NCI-H146 (cell line): ENCODE measurements at regions not wholly inside any gene's neighbourhood (a gene's known extent, or its start where the extent isn't known, plus 50 kb on each side); places are given as distances from the start of the nearest gene placed in this dataset.

Experiments
- DNase-seq: peaks from one replicate; lab custom pipeline; 2025; lab: John Stamatoyannopoulos, UW

DNA sequence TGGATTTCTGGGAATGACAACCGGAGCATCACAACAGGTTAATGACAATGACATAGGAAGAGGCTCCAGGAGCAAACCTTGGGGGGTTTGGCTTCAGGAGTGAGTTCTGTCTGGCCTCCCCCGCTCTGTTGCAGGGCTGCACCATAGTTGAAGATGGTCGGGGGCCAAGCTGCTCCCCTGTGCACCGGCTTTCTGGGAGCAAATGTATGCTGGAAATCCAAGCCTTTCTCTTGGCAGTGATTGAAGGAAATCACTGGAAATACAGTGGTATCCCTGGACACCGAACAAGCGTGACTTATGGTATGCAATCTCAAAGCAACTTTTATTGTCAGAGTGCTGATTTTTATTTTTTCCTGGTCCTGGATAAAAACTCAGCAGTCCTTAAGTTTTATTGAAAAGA, 251.9 kb upstream of the ZNF32 start:
- no peak for DNase-seq

GRCh38 chr10:43899224-43899959, 250.7 kb upstream of the ZNF32 start:
- DNase-seq: no peak

DNA sequence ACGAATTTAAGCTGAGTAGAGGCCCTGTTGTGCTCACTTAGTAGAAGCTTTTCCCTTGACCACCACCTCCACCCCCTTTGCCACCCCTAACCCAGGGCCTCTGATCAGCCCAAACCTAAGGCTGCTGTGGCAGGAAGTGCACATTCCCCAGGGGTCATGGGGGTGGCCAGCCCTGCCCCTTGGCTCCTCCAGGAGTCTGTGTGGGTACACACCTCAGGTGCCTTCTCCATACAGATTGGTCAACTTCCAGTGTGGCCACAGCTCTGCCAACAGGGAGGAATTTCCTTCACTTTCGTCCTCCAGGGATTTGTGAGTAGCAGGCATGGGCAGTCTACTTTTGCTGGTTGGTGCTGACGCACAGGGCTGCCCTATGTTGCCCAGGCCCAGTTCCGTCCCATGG, 249.9 kb upstream of the ZNF32 start:
- DNase-seq: no peak

DNA sequence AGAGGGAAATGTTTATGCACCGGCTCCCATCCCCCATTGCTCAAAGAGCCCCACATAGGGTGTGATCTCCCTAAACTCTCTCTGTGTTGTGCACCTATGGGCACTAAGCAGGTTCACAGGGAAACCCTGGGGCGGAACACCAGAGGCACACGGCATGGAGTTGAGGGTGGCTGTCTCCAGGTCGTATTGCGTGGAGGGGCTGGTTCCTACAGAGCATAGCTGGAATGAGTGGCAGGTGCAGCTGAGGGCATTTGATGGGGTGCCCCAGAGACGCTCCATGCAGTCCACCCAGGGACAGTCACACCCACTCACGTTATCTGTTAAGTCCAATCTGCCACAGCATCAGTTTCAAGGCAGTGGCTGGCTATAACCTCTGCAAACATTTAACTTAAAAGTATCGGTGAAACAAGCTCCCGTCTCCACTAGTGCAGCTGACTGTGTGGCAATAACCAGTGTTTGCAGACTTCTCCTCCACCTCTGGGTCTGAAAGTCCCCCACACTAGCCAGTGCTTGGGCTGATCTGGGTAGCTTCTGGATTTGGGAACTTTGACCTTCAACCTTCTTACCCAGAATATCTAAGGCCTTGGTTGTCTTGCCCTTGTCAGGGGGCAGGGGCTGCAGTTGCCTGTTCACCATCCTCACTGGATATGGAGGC, 249.2 kb upstream of the ZNF32 start:
- DNase-seq: no peak

DNA sequence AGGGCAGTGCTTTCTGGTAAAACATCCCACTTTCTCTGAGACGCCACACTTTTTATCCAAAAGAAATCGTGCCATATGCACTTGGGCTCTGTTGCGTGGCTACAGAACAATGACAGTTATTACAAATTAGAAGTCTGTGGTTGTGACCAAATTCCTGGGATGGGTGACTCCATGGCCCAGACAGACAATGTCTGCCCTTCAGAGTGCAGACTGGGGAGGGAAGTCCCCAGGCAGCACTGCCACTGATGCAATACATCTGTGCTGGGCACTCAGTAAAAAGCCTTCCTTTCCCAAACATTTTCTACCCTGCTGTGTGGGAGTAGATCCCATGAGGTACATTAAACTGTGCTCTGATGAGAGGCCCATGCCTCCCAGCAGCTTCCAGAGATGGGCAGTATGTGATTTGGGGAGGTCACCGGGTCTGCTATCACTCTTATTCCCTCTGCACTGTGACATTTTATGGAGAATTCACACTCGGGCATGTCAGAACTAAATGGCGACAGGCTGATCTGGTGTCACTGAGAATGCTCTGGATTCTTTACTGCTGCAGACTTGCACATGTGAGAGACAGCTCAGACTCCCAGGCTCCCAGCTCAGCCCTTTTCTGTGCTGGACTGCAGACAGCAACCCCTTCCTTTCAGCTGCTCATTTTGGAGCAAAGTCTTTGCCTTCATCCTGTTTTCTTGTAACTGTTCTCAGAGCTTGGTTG, 243.5 kb upstream of the ZNF32 start:
- no peak for DNase-seq

DNA sequence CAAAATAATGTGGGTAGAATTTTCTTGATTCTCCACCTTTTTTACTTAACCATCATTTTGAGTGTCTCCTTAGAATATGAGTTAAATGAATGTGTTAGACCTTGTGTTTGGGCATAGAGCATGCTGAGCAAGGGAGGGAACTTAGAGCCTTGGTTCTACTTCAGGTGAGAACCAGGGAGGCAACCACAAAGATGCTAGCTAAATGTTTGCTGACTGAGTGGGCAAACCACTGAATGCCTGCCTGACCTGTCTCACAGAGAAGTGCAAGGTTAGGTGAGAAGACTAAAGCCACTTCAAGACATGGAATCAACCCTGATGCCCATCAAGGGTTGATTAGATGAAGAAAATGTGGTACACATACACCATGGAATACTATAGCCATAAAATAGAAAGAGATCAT, 242.6 kb upstream of the ZNF32 start:
- no peak for DNase-seq

DNA sequence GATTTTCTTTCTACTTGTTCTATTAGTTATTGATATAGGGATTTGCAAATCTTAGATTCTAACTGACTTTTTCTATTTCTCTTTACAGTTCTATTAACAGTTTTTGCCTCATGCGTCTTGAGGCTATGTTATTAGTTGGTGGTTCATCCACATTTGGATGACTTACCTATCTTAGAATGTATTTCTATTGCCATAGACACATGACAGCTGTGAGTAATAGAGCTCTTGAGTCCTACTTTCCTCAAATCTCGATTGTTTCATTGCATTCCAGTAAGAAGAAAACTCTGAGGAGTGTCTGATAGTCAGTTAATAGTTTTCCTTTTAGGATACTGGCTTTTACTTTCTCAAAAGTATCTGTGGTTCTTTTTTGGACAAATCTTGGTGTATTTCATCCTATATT, 241.4 kb upstream of the ZNF32 start:
- DNase-seq: no peak

DNA sequence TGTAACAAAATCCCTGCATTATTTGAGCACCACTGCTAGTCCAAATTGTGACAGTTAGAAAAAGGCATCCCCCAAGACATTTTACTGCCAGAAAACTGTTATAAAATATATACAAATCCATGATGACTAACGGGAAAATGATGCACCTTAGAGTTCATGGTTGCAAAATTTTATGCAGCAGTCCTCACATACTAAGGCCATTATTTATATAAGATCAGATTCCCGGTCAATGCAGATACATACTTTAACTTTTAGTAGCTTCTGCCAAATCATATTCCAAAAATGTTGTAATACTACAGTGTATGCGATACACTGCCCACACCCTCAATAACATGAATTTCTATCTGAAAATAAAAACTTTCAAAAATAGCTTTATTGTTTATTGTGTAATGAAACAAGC, 239.9 kb upstream of the ZNF32 start:
- no peak for DNase-seq

DNA sequence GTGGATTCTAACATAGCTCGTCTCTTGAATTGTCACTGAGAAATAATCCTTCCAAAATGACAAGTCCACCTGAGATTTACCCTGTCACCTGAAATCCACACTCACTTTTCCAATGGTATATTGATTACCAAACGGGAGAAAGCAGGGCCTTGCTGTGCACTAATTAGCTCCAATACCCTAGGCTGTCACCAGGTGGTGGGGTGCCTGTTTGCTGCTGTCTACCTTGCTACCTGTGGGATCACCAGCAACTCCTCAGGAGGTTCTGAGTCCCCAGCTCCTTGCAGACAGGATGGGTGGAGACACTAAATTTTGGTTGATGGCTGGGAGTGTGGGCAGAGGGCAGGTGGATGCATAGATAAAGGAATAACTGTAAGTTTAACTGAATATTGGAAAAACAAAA, 237.2 kb upstream of the ZNF32 start:
- DNase-seq: no peak

- DNase-seq: no peak
Measured at GRCh38 chr10:43885252-43885651, 236.6 kb upstream of the ZNF32 start.

DNA sequence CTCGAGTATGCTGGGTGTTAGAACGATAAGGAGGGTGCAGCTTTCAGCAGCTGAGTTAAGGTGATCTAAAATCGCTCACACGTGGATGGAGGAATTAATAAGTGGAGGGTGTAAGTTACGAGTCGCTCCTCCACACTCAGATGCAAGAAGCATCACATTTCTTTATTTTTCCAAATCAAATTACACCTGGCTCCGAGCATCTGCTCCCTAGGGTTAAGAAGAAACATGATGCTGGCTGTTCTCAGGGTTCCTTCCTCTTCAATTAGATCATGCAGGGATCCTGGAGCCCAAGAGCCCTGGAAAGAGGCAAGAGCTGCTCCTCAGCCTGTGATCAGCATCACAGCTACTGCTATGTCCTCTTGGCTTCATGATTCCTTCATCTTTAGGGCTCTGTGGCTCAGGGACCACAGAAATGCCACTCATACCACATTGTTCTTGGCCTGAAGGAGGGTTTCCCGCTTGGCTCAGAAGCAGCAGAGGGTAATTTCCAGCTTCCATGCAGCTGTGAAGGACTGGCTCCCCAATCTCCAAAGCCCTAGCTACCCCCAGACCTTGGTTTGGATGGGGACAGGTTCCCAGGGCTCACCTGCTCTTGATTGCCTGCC, 235.9 kb upstream of the ZNF32 start:
- no peak for DNase-seq

DNA sequence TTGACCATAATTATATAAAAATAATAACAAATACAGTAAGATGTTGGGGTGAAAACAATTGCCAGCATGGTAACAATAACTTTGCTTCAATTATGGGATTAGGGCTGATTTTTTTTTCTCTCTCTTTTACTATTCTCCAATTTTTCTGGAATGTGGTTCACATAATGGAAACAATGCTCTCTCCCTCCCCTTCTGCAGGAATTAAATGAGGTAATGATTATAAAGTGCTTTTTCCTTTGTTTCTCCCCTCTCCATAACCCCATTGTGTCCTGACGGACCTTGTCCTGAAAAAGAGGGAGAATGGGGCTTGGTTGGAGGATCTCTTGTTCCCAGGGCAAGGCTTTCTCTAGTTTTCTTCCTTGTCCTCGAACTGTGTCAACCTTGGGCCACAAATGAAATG, 234.0 kb upstream of the ZNF32 start:
- DNase-seq: no peak

GRCh38 chr10:43881657-43882056, 233.0 kb upstream of the ZNF32 start:
- DNase-seq: no peak

DNA sequence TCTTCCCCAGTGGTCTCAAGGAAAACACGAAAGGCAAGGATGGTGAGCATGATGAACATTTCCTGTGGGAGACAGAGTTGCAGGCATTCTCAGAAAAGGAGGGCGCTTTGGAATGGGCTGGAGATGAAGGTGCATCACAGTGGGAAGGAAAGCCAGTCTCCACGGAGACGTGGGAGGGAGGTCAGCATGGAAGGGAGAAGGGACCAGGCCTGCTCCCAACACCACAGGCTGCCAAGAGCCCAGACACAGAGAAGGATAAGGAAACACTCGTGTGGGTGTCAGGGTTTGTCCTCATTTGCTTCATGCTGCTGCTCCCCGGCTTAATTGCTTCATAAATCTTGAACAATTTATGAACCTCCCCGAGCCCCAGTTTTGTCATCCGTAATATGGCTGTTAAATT, 231.5 kb upstream of the ZNF32 start:
- no peak for DNase-seq

DNA sequence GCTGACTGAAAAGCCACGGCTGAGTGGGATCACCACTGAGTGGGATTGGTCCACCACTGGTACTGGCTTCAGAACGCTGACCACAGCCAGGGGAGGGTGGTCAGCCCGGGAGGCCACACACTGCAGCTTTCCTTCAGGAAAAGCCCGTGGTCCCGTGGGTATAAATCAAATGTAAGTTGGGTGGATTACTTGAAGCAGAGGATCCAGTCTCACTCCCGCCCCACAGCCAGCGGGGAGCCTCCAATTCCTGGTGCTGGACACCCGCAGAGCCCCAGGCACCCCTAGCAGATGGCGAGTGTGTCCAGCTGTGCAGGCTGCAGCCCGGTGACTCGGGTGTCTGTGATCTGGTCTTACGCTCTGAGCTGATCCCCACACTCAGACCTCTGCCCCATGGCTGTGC, 231.1 kb upstream of the ZNF32 start:
- no peak for DNase-seq

GRCh38 chr10:43879162-43879561, 230.5 kb upstream of the ZNF32 start:
- no peak for DNase-seq

GRCh38 chr10:43878386-43878785, 229.7 kb upstream of the ZNF32 start:
- DNase-seq: no peak

DNA sequence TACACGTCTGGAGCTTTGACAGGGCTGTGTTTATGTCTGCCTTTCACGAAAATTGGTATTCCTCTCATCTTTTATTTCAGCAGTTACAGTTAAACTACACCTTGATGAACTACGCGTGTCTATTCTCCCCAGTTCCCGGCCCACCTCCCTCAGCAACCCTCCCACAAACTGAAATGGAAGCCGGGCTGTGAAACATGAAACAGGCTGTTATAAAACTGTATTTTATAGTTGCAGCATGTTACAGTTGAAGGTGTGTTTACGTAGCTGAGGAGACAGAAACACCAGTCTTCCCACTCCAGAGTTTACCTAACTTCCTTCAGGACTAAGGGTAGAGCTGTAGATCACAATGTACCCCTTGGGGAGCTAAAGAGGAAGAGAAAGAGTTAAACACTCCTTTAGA, 228.3 kb upstream of the ZNF32 start:
- no peak for DNase-seq

DNA sequence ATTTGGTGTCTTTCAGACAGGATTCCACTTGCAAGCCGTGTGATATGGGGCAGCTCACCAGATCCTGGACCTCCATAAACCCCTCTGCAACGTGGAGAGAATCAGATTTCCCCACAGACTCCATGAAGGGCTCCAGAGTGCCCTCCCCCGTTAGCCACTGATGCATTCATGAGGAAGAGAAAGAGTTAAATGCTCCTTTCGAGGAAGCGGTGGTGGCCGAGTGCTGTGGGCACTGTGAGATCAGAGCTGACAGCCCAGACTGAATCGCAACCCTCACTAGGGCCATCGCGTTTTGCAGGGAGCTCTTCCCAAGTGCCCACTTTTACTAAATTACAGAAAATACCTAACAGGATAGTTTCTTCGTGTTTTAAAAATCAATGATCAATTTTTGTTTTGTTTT, 226.3 kb upstream of the ZNF32 start:
- DNase-seq: no peak

GRCh38 chr10:43873717-43874116, 225.0 kb upstream of the ZNF32 start:
- no peak for DNase-seq

DNA sequence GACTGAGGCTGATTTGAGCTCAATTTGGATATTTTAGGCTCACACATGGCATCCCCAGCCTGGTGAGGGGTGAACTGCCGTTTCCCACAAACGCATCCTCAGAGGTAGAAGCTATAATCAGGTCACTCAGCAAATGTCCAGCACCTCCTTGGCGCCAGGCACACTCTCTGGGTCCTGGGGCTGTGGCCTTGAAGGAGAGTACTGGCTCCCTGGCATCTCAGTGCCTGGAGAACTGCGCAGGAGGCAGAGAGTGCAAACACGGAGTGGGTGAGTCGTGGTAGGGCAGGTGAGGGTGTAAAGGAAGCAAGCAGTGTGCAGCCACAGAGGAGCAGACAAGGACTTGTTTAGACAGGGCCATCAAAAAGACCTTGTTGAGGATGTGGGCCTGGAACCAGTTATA, 224.0 kb upstream of the ZNF32 start:
- no peak for DNase-seq

DNA sequence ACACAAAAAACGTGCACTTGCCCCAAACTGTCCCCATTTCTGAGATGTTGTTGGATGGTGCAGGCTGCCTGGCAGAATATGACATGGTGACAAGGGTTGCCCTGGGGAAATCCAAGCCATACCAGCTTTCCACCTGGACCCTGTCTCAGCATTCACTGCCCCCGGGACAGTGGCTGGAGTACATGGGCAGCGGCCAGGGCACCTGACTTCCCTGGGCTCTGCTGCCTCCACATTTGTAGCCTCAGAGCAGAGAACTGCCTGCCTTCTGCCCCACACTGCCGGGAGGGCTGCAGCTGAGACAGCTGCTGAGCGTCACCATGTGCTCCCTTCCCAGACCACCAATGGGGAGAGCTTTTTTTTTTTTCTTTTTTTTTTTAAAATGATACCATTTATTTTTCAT, 222.9 kb upstream of the ZNF32 start:
- no peak for DNase-seq

DNA sequence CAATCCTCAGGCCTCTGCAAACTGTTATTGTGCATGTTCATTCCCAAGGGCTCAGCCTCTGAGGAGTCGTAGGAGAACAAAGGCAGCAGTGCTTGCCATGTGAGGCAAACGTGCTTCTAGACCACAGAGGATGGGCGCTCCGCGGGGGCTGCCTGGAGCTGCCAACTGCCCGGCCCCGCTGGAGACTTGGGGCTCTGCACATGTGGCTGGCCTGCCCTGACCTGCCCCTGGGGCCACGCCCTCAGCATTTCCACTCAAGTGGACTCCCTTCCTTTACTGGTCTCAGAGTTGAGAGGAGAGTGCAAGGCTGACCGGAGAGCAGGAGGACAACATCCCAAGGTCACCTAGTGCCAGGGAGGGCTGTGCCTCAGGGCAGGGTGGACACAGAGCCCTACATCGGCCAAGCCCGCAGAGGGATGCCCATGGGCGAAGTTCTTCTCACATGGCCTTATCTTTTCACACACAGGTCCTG, 222.3 kb upstream of the ZNF32 start:
- no peak for DNase-seq
